GM23338 (cell line): ENCODE measurements at regions not wholly inside any gene's neighbourhood (a gene's known extent, or its start where the extent isn't known, plus 50 kb on each side); places are given as distances from the start of the nearest gene placed in this dataset.

Source experiments
- ATAC-seq: fragments of 200-7000 bp; cut with Tn5 transposase; 3 replicates; pipeline ENCODE4 v1.9.1; 2020
- DNase-seq: peaks from one replicate; pipeline ENCODE4 v3.0.0-alpha.2; 2015; ENCODE audit warnings: low spot score
- H2AFZ ChIP-seq: fragments of 200-600 bp; sonication (generic); 2 replicates; pipeline ENCODE4 v1.8.0; 2016; ENCODE audit warnings: antibody characterized with exemption, mild to moderate bottlenecking, moderate library complexity
- H3F3A ChIP-seq: fragments of 200-600 bp; sonication (generic); replicated peaks from 2 replicates; pipeline ENCODE4 v1.8.0; 2017; ENCODE audit warnings: antibody characterized with exemption, mixed run types, low read depth
- H3K27ac ChIP-seq: fragments of 200-600 bp; sonication (generic); 2 replicates; pipeline ENCODE4 v1.6.1; 2016; ENCODE audit warnings: low read depth
- H3K27me3 ChIP-seq: fragments of 200-600 bp; sonication (generic); 2 replicates; pipeline ENCODE4 v1.8.0; 2016; ENCODE audit warnings: mild to moderate bottlenecking, mixed run types, moderate library complexity; ENCODE audit not compliant: insufficient read depth
- H3K36me3 ChIP-seq: fragments of 200-600 bp; sonication (generic); 2 replicates; pipeline ENCODE4 v1.8.0; 2016; ENCODE audit warnings: mild to moderate bottlenecking; ENCODE audit not compliant: insufficient read depth
- H3K4me1 ChIP-seq: fragments of 200-600 bp; sonication (generic); 2 replicates; pipeline ENCODE4 v1.8.0; 2016; ENCODE audit warnings: mild to moderate bottlenecking, moderate library complexity; ENCODE audit not compliant: insufficient read depth
- H3K4me2 ChIP-seq: fragments of 200-600 bp; sonication (generic); 2 replicates; pipeline ENCODE4 v1.7.1; 2017; ENCODE audit warnings: mixed run types
- H3K4me3 ChIP-seq: fragments of 200-600 bp; sonication (generic); 2 replicates; pipeline ENCODE4 v1.6.1; 2016; ENCODE audit warnings: mixed run types
- H3K79me2 ChIP-seq: fragments of 200-600 bp; sonication (generic); replicated peaks from 2 replicates; pipeline ENCODE4 v1.8.0; 2017; ENCODE audit warnings: mild to moderate bottlenecking; ENCODE audit not compliant: insufficient read depth
- H3K9me2 ChIP-seq: fragments of 200-600 bp; sonication (generic); 2 replicates; pipeline ENCODE4 v1.8.0; 2017; ENCODE audit not compliant: insufficient read depth
- H4K20me1 ChIP-seq: fragments of 200-600 bp; sonication (generic); replicated peaks from 2 replicates; pipeline ENCODE4 v1.8.0; 2017; ENCODE audit warnings: mild to moderate bottlenecking; ENCODE audit not compliant: insufficient read depth
- H3K27ac Mint-ChIP-seq: 2 replicates; pipeline ENCODE4 v1.8.0; 2020; ENCODE audit warnings: inconsistent platforms, mild to moderate bottlenecking, moderate library complexity, mixed read lengths
- H3K27me3 Mint-ChIP-seq: 3 replicates; pipeline ENCODE4 v1.8.0; 2022; ENCODE audit warnings: low read depth, mild to moderate bottlenecking, moderate library complexity, mixed read lengths, inconsistent platforms; ENCODE audit not compliant: insufficient read depth, poor library complexity
- H3K36me3 Mint-ChIP-seq: 3 replicates; pipeline ENCODE4 v1.8.0; 2021; ENCODE audit warnings: low read depth, mild to moderate bottlenecking, inconsistent platforms, moderate library complexity, mixed read lengths
- H3K4me1 Mint-ChIP-seq: 3 replicates; pipeline ENCODE4 v1.8.0; 2020; ENCODE audit warnings: mild to moderate bottlenecking, inconsistent platforms, mixed read lengths
- H3K4me3 Mint-ChIP-seq: 3 replicates; pipeline ENCODE4 v1.8.0; 2021; ENCODE audit warnings: moderate library complexity, mild to moderate bottlenecking, inconsistent platforms, mixed read lengths
- H3K9me3 Mint-ChIP-seq: 3 replicates; pipeline ENCODE4 v1.8.0; 2020; ENCODE audit warnings: moderate library complexity, mild to moderate bottlenecking, inconsistent platforms, mixed read lengths
- CREB1 ChIP-seq: fragments of 250-450 bp; sonication (Bioruptor Pico); IDR thresholded peaks from 2 replicates; pipeline ENCODE4 v1.5.0; 2020; ENCODE audit warnings: low read depth, mild to moderate bottlenecking, moderate library complexity
- ETS1 ChIP-seq: IDR thresholded peaks from 2 replicates; pipeline ENCODE4 v1.6.1; 2016; ENCODE audit warnings: antibody characterized with exemption
- EZH2 ChIP-seq: fragments of 200-600 bp; sonication (generic); IDR thresholded peaks from one replicate; pipeline ENCODE4 v1.8.0; 2017; ENCODE audit warnings: antibody characterized with exemption, mild to moderate bottlenecking, low read depth; ENCODE audit not compliant: unreplicated experiment
- EZH2phosphoT487 ChIP-seq: fragments of 200-600 bp; sonication (generic); IDR thresholded peaks from one replicate; pipeline ENCODE4 v1.8.1; 2018; ENCODE audit warnings: antibody characterized with exemption; ENCODE audit not compliant: unreplicated experiment
- JUNB ChIP-seq: IDR thresholded peaks from one replicate; pipeline ENCODE4 v1.6.1; 2016; ENCODE audit warnings: antibody characterized with exemption; ENCODE audit not compliant: unreplicated experiment
- NANOG ChIP-seq: IDR thresholded peaks from 2 replicates; pipeline ENCODE4 v1.6.1; 2016; ENCODE audit warnings: antibody characterized with exemption, borderline replicate concordance
- POLR2AphosphoS5 ChIP-seq: IDR thresholded peaks from 2 replicates; pipeline ENCODE4 v1.6.1; 2016; ENCODE audit warnings: antibody characterized with exemption, low read depth
- REST ChIP-seq: IDR thresholded peaks from one replicate; pipeline ENCODE4 v1.6.1; 2018; ENCODE audit warnings: antibody characterized with exemption; ENCODE audit not compliant: unreplicated experiment
- STAT1 ChIP-seq: IDR thresholded peaks from one replicate; pipeline ENCODE4 v1.6.1; 2016; ENCODE audit warnings: antibody characterized with exemption; ENCODE audit not compliant: unreplicated experiment
- ZNF114 ChIP-seq: fragments of 250-450 bp; sonication (Bioruptor Pico); IDR thresholded peaks from 2 replicates; pipeline ENCODE4 v1.5.0; 2020; ENCODE audit warnings: mild to moderate bottlenecking, moderate library complexity
- ZNF331 ChIP-seq: fragments of 250-450 bp; sonication (Bioruptor Pico); IDR thresholded peaks from 2 replicates; pipeline ENCODE4 v1.5.0; 2020; ENCODE audit warnings: low read depth, mild to moderate bottlenecking, moderate library complexity
- TF ChIP-seq, protein P1 (sequence below): fragments of 250-450 bp; sonication (Bioruptor Pico); IDR thresholded peaks from 2 replicates; pipeline ENCODE4 v1.5.0; 2020; ENCODE audit warnings: mild to moderate bottlenecking, moderate library complexity
- TF ChIP-seq, protein P2 (sequence below), 2 experiments: fragments of 200-600 bp in 1 of 2; sonication (generic) in 1 of 2; conservative IDR thresholded peaks; 2 replicates each; pipeline versions ENCODE4 v1.5.1 to v1.6.1; 2016 to 2017; ENCODE audit warnings: antibody characterized with exemption in 2 of 2, low read depth in 2 of 2, mild to moderate bottlenecking in 2 of 2, moderate library complexity in 1 of 2

DNA sequence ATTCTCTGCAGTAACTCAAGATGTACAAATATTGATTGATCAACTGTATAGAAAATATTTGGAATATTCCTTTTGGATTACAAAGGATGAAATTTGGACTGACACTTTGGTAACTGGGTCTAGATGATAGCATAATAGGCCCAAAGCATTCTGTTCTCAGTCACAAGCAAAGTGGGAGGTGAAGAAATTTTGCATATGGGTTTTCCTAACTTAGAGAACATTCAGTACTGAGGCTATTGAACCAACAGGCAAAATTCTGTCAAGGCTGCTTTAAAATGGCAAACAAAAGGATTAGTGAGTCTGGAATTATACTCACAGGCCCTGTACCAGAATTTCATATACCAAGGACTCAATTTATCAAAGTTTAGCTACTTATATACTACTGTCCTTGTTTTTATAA, 1020.6 kb downstream of the TLE4 start:
- H3K4me3 Mint-ChIP-seq, result no peak overlapping the region

More for the DNA sequence above, 1020.6 kb downstream of the TLE4 start:
- no peak overlapping the region for H3K4me3 ChIP-seq
- H3K4me2 ChIP-seq, result no peak overlapping the region
- TF ChIP-seq EZH2 (no peak), STAT1 (no peak), ZNF331 (CRISPR knock-in tag) (no peak), EZH2phosphoT487 (no peak), POLR2AphosphoS5 (no peak), JUNB (no peak), CREB1 (CRISPR knock-in tag) (no peak), REST (no peak), ETS1 (no peak), ZNF114 (no peak), NANOG (no peak)
- TF ChIP-seq, protein P1, sequence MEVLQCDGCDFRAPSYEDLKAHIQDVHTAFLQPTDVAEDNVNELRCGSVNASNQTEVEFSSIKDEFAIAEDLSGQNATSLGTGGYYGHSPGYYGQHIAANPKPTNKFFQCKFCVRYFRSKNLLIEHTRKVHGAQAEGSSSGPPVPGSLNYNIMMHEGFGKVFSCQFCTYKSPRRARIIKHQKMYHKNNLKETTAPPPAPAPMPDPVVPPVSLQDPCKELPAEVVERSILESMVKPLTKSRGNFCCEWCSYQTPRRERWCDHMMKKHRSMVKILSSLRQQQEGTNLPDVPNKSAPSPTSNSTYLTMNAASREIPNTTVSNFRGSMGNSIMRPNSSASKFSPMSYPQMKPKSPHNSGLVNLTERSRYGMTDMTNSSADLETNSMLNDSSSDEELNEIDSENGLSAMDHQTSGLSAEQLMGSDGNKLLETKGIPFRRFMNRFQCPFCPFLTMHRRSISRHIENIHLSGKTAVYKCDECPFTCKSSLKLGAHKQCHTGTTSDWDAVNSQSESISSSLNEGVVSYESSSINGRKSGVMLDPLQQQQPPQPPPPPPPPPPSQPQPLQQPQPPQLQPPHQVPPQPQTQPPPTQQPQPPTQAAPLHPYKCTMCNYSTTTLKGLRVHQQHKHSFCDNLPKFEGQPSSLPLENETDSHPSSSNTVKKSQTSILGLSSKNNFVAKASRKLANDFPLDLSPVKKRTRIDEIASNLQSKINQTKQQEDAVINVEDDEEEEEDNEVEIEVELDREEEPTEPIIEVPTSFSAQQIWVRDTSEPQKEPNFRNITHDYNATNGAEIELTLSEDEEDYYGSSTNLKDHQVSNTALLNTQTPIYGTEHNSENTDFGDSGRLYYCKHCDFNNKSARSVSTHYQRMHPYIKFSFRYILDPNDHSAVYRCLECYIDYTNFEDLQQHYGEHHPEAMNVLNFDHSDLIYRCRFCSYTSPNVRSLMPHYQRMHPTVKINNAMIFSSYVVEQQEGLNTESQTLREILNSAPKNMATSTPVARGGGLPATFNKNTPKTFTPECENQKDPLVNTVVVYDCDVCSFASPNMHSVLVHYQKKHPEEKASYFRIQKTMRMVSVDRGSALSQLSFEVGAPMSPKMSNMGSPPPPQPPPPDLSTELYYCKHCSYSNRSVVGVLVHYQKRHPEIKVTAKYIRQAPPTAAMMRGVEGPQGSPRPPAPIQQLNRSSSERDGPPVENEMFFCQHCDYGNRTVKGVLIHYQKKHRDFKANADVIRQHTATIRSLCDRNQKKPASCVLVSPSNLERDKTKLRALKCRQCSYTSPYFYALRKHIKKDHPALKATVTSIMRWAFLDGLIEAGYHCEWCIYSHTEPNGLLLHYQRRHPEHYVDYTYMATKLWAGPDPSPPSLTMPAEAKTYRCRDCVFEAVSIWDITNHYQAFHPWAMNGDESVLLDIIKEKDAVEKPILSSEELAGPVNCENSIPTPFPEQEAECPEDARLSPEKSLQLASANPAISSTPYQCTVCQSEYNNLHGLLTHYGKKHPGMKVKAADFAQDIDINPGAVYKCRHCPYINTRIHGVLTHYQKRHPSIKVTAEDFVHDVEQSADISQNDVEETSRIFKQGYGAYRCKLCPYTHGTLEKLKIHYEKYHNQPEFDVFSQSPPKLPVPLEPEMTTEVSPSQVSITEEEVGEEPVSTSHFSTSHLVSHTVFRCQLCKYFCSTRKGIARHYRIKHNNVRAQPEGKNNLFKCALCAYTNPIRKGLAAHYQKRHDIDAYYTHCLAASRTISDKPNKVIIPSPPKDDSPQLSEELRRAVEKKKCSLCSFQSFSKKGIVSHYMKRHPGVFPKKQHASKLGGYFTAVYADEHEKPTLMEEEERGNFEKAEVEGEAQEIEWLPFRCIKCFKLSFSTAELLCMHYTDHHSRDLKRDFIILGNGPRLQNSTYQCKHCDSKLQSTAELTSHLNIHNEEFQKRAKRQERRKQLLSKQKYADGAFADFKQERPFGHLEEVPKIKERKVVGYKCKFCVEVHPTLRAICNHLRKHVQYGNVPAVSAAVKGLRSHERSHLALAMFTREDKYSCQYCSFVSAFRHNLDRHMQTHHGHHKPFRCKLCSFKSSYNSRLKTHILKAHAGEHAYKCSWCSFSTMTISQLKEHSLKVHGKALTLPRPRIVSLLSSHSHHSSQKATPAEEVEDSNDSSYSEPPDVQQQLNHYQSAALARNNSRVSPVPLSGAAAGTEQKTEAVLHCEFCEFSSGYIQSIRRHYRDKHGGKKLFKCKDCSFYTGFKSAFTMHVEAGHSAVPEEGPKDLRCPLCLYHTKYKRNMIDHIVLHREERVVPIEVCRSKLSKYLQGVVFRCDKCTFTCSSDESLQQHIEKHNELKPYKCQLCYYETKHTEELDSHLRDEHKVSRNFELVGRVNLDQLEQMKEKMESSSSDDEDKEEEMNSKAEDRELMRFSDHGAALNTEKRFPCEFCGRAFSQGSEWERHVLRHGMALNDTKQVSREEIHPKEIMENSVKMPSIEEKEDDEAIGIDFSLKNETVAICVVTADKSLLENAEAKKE (CRISPR knock-in tag), result no peak
- TF ChIP-seq, protein P2, sequence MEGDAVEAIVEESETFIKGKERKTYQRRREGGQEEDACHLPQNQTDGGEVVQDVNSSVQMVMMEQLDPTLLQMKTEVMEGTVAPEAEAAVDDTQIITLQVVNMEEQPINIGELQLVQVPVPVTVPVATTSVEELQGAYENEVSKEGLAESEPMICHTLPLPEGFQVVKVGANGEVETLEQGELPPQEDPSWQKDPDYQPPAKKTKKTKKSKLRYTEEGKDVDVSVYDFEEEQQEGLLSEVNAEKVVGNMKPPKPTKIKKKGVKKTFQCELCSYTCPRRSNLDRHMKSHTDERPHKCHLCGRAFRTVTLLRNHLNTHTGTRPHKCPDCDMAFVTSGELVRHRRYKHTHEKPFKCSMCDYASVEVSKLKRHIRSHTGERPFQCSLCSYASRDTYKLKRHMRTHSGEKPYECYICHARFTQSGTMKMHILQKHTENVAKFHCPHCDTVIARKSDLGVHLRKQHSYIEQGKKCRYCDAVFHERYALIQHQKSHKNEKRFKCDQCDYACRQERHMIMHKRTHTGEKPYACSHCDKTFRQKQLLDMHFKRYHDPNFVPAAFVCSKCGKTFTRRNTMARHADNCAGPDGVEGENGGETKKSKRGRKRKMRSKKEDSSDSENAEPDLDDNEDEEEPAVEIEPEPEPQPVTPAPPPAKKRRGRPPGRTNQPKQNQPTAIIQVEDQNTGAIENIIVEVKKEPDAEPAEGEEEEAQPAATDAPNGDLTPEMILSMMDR (conservative IDR thresholded peaks at IDR 0.05; ENCODE audit: low read depth in 2 of 2), result no peak
- no peaks in the 10 kb centered on the region for H3K79me2 ChIP-seq
- no peaks in the 10 kb centered on the region for H4K20me1 ChIP-seq
- peaks cover 13% of the 10 kb centered on the region; the same call in 1 of the 2 replicates for H3K4me1 ChIP-seq
- no peaks in the 10 kb centered on the region for H3K27me3 ChIP-seq
- DNase-seq (no peak), ATAC-seq (no peak)
- Mint-ChIP-seq H3K9me3 (peaks cover 18% of the 10 kb centered on the region), H3K4me1 (peaks cover 9% of the 10 kb centered on the region; the same call in 2 of the 3 replicates), H3K36me3 (peaks cover 19% of the 10 kb centered on the region), H3K27me3 (peaks cover 2% of the 10 kb centered on the region), H3K27ac (no peak overlapping the region)
- H3F3A ChIP-seq, result no peaks in the 10 kb centered on the region
- no peak overlapping the region for H3K27ac ChIP-seq
- H3K36me3 ChIP-seq, result no peaks in the 10 kb centered on the region
- H3K9me2 ChIP-seq, result no peaks in the 10 kb centered on the region
- no peak overlapping the region for H2AFZ ChIP-seq
